NCI-H510A (cell line): ENCODE measurements at regions not wholly inside any gene's neighbourhood (a gene's known extent, or its start where the extent isn't known, plus 50 kb on each side); places are given as distances from the start of the nearest gene placed in this dataset.

Experiments used
- DNase-seq: peaks from one replicate; lab custom pipeline; 2025; lab: John Stamatoyannopoulos, UW

DNA sequence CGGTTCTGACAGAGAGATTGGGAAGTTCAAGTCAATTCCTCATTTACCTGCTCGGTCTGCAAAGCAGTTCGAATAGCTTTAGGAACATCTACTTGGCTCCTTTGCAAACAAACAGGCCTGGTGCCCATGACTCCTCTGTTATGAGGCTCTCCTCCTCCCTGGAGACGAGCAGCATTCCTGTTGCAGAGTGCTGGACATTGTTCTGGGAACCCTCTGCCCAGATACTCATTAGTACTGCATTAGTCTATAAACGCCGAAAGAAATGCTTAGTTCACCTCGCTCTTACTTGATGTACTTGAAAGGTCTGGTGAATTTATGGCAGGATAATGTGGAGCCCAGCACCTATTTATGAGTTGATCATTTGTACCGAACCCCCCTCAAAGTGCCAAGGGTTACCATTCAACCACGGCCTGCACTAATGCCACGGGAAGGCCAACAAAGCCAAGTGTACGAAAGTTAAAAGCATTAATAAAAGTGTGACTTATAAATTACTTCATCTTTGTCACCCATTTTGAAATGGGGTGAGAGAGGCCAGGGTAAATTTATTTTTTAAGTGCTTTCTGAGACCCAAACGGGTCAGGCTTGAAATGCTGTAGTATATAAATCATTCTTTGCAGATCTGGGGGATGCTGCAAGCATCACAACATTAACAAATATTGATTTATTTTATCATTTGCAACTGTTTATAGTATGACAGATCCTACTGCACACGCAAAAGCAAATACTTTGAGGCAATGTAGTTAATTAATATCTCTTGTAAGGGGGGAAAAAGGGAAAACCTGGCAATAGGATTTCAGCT lies 478.9 kb upstream of the PSMD7 start:
- DNase-seq, result no peak

DNA sequence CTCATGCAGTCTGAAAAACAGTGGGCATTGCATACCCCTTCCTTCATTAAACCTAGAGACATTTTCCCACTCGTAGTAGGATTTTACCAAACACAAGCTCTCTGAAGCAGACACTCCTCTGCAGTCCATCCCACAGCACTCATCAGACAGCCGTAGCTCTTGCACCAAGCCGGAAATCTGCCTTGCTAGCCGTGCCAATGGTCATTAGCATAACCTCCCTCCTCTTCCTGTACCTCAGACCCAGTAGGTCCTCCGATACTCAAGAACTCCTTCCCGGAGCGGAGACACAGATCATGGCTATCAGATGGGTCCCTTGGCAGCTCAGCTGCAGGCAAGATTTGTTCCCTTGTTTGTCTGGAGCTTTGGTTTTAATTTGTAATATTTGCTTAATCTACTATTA lies 483.1 kb upstream of the PSMD7 start:
- no peak for DNase-seq

DNA sequence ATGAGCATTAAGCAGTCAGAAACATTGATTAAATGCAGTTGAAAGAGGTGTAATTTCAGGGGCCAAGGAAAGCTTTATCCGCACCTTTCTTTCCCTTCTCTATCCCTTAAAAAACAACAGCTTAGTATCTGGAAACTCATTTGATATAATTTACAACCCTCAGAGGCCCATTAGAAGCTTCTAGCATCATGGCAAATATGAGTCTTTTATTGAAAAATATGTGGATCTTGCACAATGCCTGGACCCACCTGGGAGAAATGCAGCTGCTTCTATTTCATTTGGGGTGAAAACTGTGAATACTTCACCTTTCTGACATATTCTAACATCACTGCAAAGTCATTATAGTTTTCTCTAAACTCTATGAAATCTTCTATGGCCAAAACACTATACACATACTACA lies 492.2 kb upstream of the PSMD7 start:
- no peak for DNase-seq

DNA sequence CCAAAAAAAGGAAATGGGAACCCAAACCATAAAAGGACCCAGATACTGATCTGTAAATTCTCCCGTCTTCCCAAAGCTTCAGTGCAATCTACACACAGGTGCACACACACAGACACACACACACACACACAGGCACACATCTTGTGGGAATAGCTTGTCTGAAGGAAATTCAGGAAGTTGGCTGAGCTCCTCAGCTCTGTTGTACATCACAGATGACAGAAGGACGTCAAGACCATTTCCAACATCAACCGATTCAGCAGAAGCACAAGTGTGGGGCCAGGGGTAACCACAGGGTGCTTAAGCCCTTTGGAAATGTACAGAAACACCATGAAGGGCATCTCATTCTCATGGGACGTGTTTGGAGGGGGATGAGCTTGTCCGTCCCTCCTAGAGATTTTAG lies 498.1 kb upstream of the PSMD7 start:
- no peak for DNase-seq

DNA sequence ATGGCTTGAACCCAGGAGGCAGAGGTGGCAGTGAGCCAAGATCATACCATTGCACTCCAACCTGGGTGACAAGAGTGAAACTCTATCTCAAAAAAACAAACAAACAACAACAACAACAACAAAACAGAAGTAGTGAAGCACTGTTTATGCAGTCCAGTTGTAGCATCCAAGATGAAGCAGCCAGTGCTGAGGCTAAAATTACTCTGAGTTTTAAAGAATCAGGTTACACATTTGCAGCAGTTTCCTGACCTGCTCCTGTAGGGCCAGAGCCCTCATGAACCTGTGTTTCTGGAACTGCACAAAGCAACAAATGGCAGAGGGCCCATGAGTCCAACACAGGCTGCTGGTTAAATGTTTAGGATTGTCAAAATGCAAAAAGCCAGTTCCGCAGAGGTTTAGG lies 499.5 kb upstream of the PSMD7 start:
- no peak for DNase-seq

DNA sequence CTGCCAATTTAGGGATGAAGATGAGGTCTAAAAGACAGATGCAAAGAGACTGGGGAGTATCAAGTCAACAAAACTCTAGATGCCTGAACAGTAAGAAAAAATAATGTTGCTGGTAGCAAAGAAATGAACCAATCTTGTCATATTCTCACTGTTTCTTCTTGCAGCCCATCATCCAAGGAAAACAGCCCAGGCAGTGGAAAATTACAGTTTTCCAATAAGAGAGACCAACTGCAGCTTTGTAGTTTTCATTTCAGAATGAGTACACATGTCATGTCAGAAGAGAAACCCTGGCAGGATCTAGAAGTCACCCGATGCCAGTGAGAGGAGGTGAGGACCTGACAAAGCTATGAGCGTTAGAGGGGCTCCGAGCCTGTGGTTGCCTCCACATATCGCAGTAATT lies 500.4 kb upstream of the PSMD7 start:
- no peak for DNase-seq

DNA sequence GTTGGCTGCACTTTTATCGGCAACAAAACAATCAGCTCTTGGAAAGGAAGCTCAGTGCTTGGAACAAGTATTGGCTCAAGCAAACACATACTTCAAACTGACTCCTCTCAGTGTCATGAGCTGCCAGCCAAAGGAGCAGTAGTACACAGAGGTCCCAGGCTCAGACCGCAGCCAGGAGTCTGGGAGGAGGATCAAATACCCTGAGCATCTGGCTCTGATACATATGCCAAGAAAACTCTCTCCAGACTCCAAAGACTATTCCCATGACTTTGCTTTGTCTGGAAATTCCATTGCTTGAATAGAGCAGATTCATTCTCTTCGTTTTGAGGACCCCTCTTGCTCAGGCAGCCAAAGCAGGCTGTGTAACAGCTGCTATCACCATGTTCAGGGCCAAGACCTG lies 501.6 kb upstream of the PSMD7 start:
- DNase-seq, result no peak

DNA sequence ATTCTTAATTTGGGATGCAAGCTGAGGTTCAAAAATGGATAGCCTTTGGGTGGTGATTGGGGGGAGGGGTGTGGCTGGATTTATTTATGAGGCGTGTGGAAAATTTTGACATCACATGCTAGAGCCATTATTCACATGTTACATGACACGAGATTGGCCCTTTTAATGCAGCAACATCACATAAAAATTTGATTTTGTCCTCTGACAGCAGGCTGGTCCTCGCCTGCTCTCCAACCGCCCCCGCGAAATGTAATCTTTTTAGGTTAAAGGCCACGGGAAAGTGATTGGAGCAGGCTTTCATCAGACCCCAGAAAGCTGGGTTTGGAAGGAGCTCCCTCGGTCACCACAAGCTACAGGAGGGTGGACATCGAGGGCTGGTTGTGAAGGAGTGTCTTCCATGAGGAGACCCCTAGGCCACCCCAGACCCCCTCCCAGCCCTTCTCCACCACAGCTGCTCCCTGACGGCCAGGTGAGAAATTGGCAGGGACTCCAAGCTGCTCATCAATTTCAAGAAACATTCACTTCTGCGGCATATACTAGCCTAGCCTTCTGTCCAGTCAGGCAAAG lies 502.7 kb upstream of the PSMD7 start:
- no peak for DNase-seq

DNA sequence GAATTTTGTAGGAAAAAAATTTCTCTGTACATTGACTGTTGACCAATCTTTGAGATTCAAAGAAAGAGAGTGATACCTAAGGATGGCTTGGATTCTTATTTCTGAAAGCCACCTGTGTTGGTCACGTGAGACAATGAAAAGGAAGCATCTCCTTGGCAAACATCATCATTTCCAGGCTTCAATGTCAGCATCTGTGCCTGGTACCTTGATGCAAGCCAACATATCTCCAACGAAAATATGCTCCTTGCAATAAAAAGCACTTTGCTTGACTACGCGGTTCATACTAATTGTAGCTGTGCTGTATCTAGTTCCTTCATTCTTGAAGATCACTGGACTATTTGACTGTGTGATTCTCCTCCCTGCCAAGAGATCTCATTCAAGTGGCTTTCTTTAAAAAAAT lies 503.4 kb upstream of the PSMD7 start:
- DNase-seq, result no peak

DNA sequence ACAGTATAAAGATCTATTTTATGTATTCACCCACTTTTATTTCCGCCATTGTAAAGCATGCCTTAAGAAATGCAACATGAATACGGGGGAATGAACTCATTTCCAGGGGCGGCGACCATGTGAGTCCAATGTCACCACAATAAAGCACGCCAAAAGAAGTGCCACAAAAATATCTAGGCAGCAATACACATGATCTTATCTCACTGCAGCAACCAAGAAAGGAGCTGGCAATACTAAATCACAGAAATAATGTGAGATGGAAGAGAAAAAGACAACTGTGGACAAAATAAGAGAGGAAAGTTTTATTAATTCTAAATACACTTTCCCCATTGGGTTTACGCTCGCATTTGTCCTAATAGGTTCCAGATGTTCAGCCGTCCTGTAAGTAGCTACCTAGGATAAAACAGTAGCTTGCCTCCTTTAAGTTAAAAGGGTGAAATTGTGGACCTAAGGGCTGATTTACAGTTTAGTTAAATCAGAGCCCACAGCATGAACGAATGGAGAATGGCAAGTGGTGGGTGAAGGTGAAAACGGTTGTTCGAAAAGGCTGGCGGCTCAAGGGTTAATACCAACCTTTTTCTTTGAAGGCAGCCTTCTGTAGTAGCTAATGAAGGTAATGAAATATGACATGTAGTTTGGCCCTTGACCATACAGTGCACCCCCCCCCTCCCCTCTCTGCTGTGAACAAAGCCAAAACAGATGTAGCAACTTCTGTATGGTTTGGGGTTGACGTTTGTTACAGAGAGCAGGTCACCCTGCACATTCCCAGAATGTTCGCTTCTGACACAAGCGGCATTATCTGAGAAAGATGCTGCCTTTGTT lies 504.2 kb upstream of the PSMD7 start:
- no peak for DNase-seq

DNA sequence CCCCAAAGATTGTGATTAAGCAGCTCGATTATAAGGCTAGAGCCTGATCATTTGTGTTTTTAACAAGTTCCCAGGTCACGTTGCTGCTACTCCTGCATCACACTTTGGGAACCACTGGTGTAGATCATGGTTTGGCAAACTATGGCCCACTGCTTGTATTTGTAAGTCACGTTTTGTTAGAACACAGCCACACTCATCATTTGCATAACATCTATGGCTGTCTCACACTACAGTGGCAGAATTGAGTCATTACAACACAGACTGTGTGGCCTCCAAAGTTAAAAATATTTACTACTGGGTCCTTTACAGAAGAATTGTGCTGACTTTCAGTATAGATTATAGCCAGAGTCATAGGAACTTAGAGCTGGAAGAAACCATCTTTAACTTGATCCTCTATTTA lies 515.3 kb upstream of the PSMD7 start:
- DNase-seq, result no peak

DNA sequence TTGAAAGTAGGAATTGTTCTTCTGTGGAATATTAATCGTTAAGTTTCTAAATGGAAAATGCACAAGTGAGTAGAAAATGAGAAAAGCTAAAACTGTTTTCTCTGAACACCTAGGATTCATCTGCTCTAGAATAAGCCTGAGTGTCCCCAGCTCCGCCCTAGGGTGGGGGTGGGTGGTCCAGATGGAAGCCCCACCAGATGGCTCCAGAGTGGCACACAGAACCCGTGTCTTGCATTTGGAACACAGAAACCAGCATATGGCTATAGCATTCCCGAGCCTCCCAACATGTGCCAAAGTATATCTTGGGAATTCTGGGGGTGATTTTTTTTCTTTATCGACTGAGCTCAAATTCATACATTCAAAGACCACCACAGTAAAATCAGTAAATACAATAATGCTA lies 517.7 kb upstream of the PSMD7 start:
- DNase-seq, result no peak

DNA sequence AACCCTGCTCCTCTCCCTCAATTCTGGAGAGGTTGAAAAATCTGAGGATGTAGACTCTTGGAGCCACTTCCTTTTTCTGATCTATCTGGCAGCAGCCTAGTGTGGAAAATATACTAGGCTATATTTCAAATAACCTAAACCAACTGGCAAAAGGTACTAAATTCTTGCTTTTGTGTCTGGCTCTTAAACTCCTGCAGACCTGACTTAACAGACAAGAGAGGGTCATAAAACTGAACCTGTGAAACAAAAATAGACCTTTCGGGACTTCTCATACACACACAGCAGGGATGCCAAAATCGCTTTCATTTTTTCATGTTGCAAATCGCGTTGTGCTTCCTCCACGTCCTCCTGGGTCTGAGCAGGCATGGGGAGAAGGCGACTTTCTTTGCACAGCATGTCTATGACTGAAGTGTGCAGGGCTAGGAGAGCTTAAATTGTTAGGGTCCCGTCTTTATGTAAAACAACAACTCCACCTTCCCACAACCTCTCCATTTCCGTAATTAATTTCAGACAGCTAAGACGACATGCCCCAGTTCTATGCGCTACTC lies 520.7 kb upstream of the PSMD7 start:
- no peak for DNase-seq

DNA sequence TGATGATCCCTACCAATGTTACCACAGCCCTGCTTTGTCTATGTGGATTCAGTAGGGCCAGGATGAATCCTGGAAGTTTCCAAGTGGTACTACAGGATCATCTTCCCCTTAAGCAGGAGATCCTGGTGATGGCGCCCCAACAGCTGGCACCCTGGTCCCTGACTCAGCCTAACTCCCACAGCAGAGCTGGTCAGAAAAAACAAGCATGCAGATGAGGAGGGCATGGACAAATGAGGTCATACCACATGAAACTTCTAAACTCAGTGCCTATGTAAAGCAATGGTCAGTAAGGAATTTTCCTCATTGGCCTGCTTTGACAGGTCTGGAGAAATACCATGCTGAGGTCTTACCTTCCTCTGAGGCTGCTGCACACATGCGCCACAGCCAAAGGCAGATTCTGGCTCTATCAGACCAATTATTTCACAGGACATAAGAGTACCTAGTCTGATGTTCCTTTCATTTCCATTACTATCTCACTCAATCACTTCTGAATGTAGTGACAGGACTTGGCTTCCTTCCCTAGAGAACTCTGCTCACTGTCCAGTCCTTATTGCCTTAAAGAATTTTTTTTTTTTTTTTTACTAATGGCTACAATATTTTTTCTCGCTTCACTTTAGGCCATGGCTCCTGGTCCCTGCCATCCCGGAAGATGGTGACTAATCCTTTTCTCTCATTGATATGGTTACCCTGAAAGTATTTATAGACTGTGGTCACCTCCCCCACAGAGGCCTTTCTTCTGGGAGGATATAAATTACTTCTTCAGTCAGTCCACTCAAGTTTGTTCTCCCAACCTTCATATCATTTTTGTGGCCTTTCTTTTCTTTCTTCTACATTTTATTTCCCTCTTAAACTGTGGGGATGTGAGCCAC lies 525.2 kb upstream of the PSMD7 start:
- no peak for DNase-seq

DNA sequence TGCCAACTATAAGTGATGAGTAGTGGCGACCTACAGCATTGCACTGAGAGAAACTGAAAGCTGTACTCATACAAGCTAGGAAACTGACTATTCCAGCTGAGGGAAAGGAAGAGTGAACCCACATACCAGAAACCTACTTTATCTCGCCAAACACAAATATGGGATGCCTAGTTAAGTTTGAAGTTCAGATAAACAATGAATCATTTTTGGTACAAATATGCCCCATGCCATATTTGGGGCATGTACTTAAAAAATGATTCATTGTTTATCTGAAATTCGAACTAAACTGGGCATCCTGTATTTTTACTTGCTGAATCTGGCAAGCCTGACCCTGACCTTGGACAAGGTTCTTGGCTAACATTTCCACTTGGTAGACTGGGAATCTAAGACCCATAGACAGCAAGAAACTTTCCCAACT lies 527.8 kb upstream of the PSMD7 start:
- DNase-seq, result no peak

DNA sequence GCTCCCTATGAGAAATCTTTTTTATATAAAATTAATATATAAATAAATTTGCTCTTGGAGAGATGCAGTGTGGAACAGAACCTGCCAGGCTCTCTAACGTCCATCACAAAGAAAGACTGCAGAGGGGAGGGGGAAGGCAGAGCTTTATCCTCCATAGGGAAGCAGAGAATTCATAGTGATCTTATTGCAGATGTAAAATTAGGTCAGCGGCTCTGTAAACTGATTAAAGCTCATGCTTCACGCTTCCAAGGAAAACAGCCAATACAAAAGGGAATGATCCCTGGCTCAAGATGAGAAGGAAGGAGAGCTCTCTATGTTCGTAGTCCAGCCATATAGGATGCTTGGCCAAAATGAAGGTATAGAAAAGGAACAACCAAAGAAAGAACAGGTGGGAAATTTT lies 532.3 kb upstream of the PSMD7 start:
- DNase-seq, result no peak

DNA sequence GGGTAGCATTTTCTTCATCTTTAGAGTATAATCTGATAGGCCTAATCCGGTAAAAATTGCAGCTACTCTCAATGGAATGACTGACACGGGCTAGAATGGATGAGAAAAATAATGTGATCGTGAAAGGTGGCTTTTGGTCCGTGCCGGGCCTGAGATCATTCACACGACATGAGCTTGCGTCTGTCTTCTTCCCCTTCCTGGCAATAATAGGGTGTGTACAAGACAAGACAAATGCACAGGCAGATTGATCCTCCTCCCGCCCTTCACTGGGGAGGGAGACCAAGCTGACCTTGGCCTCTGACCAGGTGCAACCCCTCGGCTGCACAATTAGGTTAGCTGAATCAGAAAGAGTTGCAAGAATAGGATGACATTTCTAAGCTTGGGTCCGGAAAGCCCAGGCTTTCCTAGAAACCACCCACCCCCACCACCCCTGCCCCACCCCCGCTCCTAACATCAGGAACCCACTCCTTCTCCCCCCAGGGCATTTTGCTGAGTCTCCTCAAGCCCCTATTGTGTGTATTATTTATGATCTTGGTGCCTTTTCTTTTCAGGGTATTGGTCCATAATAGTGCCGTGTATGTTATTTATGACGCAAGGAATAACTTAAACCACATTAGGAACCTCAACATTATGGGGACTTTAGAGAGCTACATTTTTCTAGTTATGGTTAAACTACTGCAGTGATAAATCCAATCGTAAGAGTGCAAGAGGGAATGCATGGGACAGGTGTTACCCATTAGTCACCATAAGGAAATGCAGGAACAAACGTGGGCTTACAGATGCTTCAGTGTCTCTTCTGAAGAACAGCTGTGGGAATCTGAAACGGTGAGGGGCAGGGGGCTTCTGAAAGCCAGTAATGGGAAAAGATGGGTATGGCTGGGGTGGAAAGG lies 540.1 kb upstream of the PSMD7 start:
- DNase-seq, result no peak

DNA sequence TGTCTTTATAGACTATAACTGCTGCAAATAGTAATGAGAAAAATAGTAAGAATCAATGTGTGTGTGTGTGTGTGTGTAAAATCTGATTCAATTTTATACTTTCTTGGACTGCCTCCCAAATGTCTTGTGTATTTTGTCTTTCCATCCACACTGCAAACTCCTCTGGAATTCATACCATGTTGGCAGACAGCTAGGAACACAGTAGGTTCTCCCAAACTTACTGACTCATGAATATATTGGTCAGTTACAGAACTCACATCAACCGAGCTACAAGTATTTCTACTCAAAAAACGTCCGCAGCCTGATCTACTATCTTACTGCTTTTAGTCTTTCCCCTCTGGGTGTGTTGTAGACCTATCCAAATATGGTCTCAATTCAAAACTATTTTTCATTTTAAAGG lies 542.7 kb upstream of the PSMD7 start:
- DNase-seq, result no peak

DNA sequence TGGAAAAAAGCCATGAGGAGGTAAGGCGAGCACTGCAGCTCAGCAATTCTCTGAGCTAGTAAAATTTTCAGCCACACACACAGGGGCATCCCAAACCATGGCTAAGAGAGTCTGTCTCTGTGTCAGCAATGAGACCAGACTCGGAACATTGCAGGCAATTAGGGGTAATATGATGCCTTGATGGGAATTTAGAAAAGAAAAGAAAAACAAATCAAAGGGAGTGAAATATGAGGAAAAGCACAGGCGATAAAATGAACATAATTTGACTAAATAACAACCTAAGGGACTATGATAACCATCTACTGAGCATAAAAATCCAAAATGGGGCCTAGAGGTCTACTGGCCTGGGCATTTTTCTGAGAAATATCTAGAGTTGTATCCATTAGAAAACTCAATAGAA lies 546.0 kb upstream of the PSMD7 start:
- no peak for DNase-seq

DNA sequence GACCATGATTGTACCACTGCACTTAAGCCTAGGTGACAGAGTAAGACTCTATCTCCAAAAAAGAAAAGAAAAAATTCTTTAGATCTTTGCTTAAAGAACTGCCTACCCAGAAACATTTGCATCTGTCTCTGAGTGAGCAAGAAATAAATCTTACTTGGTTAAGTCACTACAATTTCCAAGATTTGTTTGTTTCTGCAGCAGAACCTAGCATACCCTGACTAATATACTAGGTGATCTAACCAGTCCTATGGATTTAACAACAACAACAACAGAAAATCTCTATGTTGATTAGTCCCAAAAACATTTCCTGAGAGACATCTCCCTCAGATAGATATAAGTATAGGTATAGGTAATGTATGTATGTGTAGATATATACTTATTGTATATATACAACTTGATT lies 549.3 kb upstream of the PSMD7 start:
- no peak for DNase-seq

DNA sequence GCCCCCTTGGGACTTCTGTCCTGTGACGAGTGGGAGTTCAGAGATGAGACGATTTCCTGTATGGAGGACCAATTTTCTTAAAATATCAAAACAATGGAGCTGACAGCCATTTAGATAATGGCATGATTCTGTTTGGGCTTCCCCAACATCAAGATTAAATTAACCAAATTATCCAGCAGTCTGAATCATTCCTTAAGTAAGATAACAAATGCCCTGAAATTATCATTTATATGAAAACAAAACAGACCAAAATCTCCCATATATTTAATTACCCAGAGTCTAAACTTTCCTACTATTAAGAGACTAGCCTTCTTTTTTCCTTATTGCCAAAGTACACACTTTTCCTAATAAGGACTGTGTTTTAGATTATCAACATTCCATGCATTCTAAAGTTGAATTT lies 550.1 kb upstream of the PSMD7 start:
- no peak for DNase-seq
